Subcutaneous abdominal adipose tissue (tissue), 5 donors: ENCODE measurements at regions not wholly inside any gene's neighbourhood (a gene's known extent, or its start where the extent isn't known, plus 50 kb on each side); places are given as distances from the start of the nearest gene placed in this dataset.

Experiments used
- H3K27ac ChIP-seq: one replicate; pipeline ENCODE4 v1.7.0; 2013; ENCODE audit warnings: low read depth, mild to moderate bottlenecking, inconsistent platforms, low read length, moderate library complexity
- H3K27me3 ChIP-seq, 5 donors: one replicate each; pipeline ENCODE4 v1.7.0; 2013; ENCODE audit warnings: low read length in 5 of 5, inconsistent platforms in 1 of 5; ENCODE audit not compliant: control insufficient read depth in 5 of 5, insufficient read depth in 4 of 5
- H3K36me3 ChIP-seq, 5 donors: one replicate each; pipeline ENCODE4 v1.7.0; 2013; ENCODE audit warnings: low read length in 5 of 5; ENCODE audit not compliant: control insufficient read depth in 5 of 5, insufficient read depth in 5 of 5
- H3K4me1 ChIP-seq, 5 donors: one replicate each; pipeline ENCODE4 v1.7.0; 2013; ENCODE audit warnings: low read length in 5 of 5, mild to moderate bottlenecking in 3 of 5, moderate library complexity in 1 of 5; ENCODE audit not compliant: control insufficient read depth in 5 of 5, insufficient read depth in 5 of 5
- H3K4me3 ChIP-seq, 5 donors: one replicate each; pipeline ENCODE4 v1.7.0; 2013; ENCODE audit warnings: low read length in 5 of 5, low read depth in 1 of 5
- H3K9ac ChIP-seq, 5 donors: one replicate each; pipeline ENCODE4 v1.7.0; 2013; ENCODE audit warnings: low read length in 5 of 5, mild to moderate bottlenecking in 4 of 5, moderate library complexity in 3 of 5
- H3K9me3 ChIP-seq, 5 donors: one replicate each; pipeline ENCODE4 v1.7.0; 2013; ENCODE audit warnings: low read length in 5 of 5; ENCODE audit not compliant: control insufficient read depth in 5 of 5
- donor health status: healthy.
- donor health status: healthy.
- donor health status: healthy.
- donor health status: healthy.
- donor health status: healthy.

DNA sequence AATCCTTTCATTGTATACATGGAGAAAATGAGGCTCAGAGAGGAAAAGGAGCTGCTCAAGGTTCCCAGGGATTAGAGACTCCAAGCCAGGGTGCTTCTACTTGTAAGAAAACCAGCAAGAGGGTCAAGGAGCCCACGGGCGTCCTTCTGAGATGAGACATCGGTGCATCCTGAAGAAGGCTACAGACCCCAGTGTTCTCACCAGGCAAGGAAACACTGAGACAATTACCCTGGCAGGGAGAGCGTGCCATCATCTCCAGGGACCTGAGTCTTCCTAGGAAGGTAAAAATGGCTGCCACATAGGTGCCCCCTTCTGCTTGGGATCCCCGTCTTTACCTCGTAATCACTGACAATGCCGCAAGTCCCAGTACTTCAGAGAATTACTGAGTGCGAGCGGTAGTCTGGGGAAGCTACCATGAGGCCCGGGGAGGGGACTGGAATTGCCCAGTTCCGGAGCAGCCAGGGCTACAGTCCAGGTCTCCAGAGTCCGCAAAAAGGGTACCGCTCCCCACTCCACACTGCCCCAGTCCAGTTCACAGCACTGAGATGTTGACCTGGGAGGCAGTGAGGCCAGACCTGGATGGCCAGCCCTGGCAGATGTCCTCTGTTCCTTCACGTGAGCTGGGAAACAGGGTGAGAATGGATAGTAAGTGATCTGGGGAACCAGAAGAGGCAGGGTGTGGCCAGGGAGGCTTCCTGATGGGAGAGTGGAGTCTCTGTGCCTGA lies 164.7 kb upstream of the SMAD3 start:
- Histone ChIP-seq H3K4me3 (no peak overlapping the region), H3K4me1 (peaks cover 7 to 31% (median 15%) of the 10 kb centered on the region in 5 donors), H3K27me3 (no peaks in the 10 kb centered on the region), H3K36me3 (no peaks in the 10 kb centered on the region), H3K9me3 (no peaks in the 10 kb centered on the region), H3K9ac (no peak overlapping the region), H3K27ac (peak overlapping the region; percentile 7)

- H3K9ac ChIP-seq = no peak overlapping the region
- no peaks in the 10 kb centered on the region for H3K9me3 ChIP-seq
- H3K36me3 ChIP-seq = no peaks in the 10 kb centered on the region
- H3K27me3 ChIP-seq = no peaks in the 10 kb centered on the region
- H3K4me3 ChIP-seq = no peak overlapping the region
- peaks cover 7 to 31% (median 15%) of the 10 kb centered on the region in 5 donors for H3K4me1 ChIP-seq
- peak overlapping the region; percentile 7 for H3K27ac ChIP-seq
These were observed 163.9 kb upstream of the SMAD3 start for GRCh38 chr15:66901336-66902100.

GRCh38 chr15:66905185-66905584 lies 160.2 kb upstream of the SMAD3 start:
- peaks cover 11 to 47% (median 35%) of the 10 kb centered on the region in 5 donors for H3K4me1 ChIP-seq
- H3K4me3 ChIP-seq = no peak overlapping the region

GRCh38 chr15:66905954-66906353 lies 159.4 kb upstream of the SMAD3 start:
- peaks cover 9 to 44% (median 31%) of the 10 kb centered on the region in 5 donors for H3K4me1 ChIP-seq
- H3K27me3 ChIP-seq = no peaks in the 10 kb centered on the region
- H3K4me3 ChIP-seq = no peak overlapping the region
- no peak overlapping the region for H3K27ac ChIP-seq
- H3K36me3 ChIP-seq = no peaks in the 10 kb centered on the region
- H3K9me3 ChIP-seq = no peaks in the 10 kb centered on the region
- H3K9ac ChIP-seq = no peak overlapping the region

More at GRCh38 chr15:66905185-66905584, 160.2 kb upstream of the SMAD3 start:
- Histone ChIP-seq H3K36me3 (no peaks in the 10 kb centered on the region), H3K27ac (no peak overlapping the region), H3K9ac (no peak overlapping the region), H3K27me3 (no peaks in the 10 kb centered on the region), H3K9me3 (no peaks in the 10 kb centered on the region)

- H3K9me3 ChIP-seq = no peaks in the 10 kb centered on the region
- no peak overlapping the region for H3K4me3 ChIP-seq
These were observed 158.5 kb upstream of the SMAD3 start for GRCh38 chr15:66906668-66907614.

DNA sequence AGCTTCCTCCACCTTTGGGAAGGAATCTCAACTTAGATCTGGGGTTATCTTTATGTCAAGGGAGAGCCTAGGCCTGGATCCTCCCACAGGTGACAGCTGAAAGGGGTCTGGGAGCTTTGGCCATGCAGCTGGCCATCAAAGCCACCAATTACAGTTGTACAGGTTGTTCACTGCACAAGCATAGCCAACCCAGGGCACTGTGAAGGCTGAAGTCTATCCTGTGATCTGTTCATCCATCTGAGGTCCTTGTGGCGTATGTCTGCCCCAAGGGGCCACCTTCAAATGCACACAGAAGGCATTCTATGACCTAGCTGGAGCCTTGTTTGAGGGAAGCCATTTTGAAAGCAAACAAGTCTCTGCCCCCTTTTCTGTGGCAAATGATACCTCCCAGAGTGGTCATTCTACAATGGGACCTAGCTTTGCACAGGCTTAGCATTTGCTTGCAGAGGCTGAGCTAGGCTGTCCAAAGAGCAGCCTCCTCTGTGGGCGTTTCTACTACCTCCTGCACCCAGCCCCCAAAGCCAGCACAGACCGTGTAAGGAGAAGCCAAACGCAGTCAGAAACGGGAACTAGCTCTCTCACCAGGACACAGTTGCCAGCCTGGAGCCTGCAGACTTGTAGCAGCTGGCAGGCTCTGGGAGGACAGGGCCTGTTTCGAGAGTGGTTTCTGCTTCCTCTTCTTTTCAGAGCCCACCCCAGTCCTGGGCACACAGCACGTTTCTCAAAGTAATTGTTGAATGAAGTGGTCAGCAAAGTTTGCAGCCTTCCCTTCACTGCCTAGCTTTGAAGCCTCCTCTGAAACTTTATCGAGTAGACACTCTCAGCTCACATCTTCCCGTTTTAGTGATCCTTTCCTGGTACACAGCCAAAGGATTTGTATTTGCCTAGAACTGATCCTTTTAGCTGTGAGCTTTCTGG lies 157.3 kb upstream of the SMAD3 start:
- H3K4me3 ChIP-seq = peak overlapping the region in 2 of 5 donors; percentile 19 to 25
- H3K9ac ChIP-seq = peak overlapping the region in 2 of 5 donors; percentile 5 to 43
- no peak overlapping the region for H3K27ac ChIP-seq

More at GRCh38 chr15:66906668-66907614, 158.5 kb upstream of the SMAD3 start:
- Histone ChIP-seq H3K4me1 (peaks cover 6 to 34% (median 26%) of the 10 kb centered on the region in 5 donors), H3K36me3 (no peaks in the 10 kb centered on the region), H3K9ac (no peak overlapping the region), H3K27me3 (no peaks in the 10 kb centered on the region), H3K27ac (no peak overlapping the region)

DNA sequence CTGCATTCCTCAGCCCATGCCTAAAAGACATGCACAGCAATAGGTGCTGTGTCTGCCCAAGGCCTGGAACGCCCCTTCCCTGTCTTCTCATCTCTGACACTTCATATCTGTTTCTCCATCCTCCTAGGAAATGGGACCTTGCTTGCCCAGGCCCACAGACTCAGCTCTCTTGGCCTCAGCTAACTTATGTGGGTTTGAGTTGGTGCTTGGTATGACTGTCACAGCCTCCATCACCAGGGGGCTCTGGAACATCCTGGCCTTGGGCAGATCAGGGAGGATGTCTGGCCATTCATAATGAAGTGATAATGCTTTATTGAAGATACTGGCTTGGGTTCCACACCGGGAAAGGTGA lies 156.7 kb upstream of the SMAD3 start:
- Histone ChIP-seq H3K36me3 (no peaks in the 10 kb centered on the region), H3K9me3 (no peaks in the 10 kb centered on the region), H3K27ac (no peak overlapping the region), H3K4me3 (no peak overlapping the region), H3K9ac (peak overlapping the region in 2 of 5 donors; percentile 5 to 18), H3K4me1 (peaks cover 6 to 35% (median 26%) of the 10 kb centered on the region in 5 donors), H3K27me3 (no peaks in the 10 kb centered on the region)

More for the DNA sequence above, 157.3 kb upstream of the SMAD3 start:
- no peaks in the 10 kb centered on the region for H3K27me3 ChIP-seq
- H3K36me3 ChIP-seq = no peaks in the 10 kb centered on the region
- H3K4me1 ChIP-seq = peaks cover 6 to 37% (median 26%) of the 10 kb centered on the region in 5 donors
- no peaks in the 10 kb centered on the region for H3K9me3 ChIP-seq

DNA sequence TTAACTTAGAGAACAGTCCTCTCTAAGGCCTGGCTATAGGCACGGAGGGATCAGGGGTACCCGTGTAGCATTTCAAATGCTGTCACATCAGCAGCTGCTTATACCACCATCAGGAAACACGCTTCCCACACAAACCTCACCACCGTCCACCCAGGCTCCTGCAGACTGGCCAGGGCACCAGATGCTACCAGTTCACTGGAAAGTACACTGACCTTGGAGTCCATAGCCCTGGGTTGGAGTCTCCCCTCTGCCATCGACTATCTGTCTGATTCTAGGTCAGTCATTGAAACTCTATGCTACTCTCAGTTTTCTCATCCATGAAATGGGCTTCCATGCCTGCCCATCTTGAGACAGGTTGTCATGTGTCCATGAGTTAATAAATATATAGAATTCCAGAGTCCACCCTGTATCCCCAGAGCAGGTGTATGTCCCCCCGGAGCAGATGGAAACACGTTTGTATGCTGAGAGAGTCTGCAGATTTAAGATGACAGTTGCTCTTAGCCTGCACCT lies 156.0 kb upstream of the SMAD3 start:
- Histone ChIP-seq H3K9me3 (no peaks in the 10 kb centered on the region), H3K36me3 (no peaks in the 10 kb centered on the region), H3K27me3 (no peaks in the 10 kb centered on the region), H3K4me1 (peaks cover 6 to 35% (median 26%) of the 10 kb centered on the region in 5 donors), H3K9ac (no peak overlapping the region), H3K27ac (no peak overlapping the region), H3K4me3 (no peak overlapping the region)
